H9 (cell line): ENCODE measurements at regions not wholly inside any gene's neighbourhood (a gene's known extent, or its start where the extent isn't known, plus 50 kb on each side); places are given as distances from the start of the nearest gene placed in this dataset.
A peak's percentile ranks its signal among the peaks of the same experiment; 100 is the strongest.
"Not testable (repeated sequence)": the region's sequence is repeated elsewhere in the genome, so short reads cannot be mapped to it uniquely, and the experiment has no call there.

Experiments
- DNase-seq: peaks from one replicate; pipeline ENCODE4 v3.0.0-alpha.2; 2017
- H2AFZ ChIP-seq: one replicate; pipeline ENCODE4 v1.6.1; 2013; ENCODE audit warnings: mild to moderate bottlenecking, low read length, control low read depth, moderate library complexity
- H2AK5ac ChIP-seq: 2 replicates; pipeline ENCODE4 v1.6.1; 2013; ENCODE audit warnings: low read length, control low read depth, mixed read lengths; ENCODE audit not compliant: insufficient read length
- H2BK120ac ChIP-seq: one replicate; pipeline ENCODE4 v1.6.1; 2013; ENCODE audit warnings: low read depth, mild to moderate bottlenecking, low read length, control low read depth, inconsistent platforms; ENCODE audit not compliant: poor library complexity, severe bottlenecking
- H2BK12ac ChIP-seq: 2 replicates; pipeline ENCODE4 v1.6.1; 2013; ENCODE audit warnings: low read length, control low read depth, mixed read lengths, low read depth; ENCODE audit not compliant: insufficient read length
- H2BK15ac ChIP-seq: 2 replicates; pipeline ENCODE4 v1.6.1; 2013; ENCODE audit warnings: low read depth, low read length, control low read depth
- H2BK20ac ChIP-seq: one replicate; pipeline ENCODE4 v1.6.1; 2013; ENCODE audit warnings: low read depth, mild to moderate bottlenecking, low read length, control low read depth, inconsistent platforms; ENCODE audit not compliant: poor library complexity, severe bottlenecking
- H2BK5ac ChIP-seq: 2 replicates; pipeline ENCODE4 v1.6.1; 2013; ENCODE audit warnings: low read length, control low read depth, mixed read lengths; ENCODE audit not compliant: insufficient read length
- H3K14ac ChIP-seq: 2 replicates; pipeline ENCODE4 v1.6.1; 2013; ENCODE audit warnings: low read length, control low read depth; ENCODE audit not compliant: insufficient read depth
- H3K18ac ChIP-seq: 2 replicates; pipeline ENCODE4 v1.6.1; 2013; ENCODE audit warnings: low read depth, mild to moderate bottlenecking, mixed read lengths, low read length, control low read depth; ENCODE audit not compliant: insufficient read length
- H3K23ac ChIP-seq: 2 replicates; pipeline ENCODE4 v1.6.1; 2013; ENCODE audit warnings: low read length, control low read depth, mixed read lengths, low read depth; ENCODE audit not compliant: insufficient read length
- H3K23me2 ChIP-seq: 2 replicates; pipeline ENCODE4 v1.6.1; 2013; ENCODE audit warnings: low read depth, mild to moderate bottlenecking, mixed read lengths, low read length, control low read depth; ENCODE audit not compliant: insufficient read length, poor library complexity, severe bottlenecking
- H3K27ac ChIP-seq: 2 replicates; pipeline ENCODE4 v1.5.1; 2013; ENCODE audit warnings: low read length, control low read depth, mixed read lengths, low read depth; ENCODE audit not compliant: insufficient read length
- H3K27me3 ChIP-seq: 2 replicates; pipeline ENCODE4 v1.6.1; 2013; ENCODE audit warnings: low read length, control low read depth, inconsistent platforms; ENCODE audit not compliant: insufficient read depth
- H3K4ac ChIP-seq: 2 replicates; pipeline ENCODE4 v1.6.1; 2013; ENCODE audit warnings: low read depth, mild to moderate bottlenecking, control low read depth, inconsistent platforms, low read length, moderate library complexity
- H3K4me1 ChIP-seq: 2 replicates; pipeline ENCODE4 v1.6.1; 2013; ENCODE audit warnings: low read length, control low read depth, inconsistent platforms; ENCODE audit not compliant: insufficient read depth
- H3K4me2 ChIP-seq: 2 replicates; pipeline ENCODE4 v1.6.1; 2013; ENCODE audit warnings: low read length, control low read depth, mixed read lengths; ENCODE audit not compliant: insufficient read length, insufficient read depth
- H3K56ac ChIP-seq: 2 replicates; pipeline ENCODE4 v1.6.1; 2013; ENCODE audit warnings: low read depth, mild to moderate bottlenecking, mixed read lengths, low read length, control low read depth; ENCODE audit not compliant: insufficient read length
- H3K79me1 ChIP-seq: 2 replicates; pipeline ENCODE4 v1.6.1; 2013; ENCODE audit warnings: low read depth, mild to moderate bottlenecking, moderate library complexity, low read length, control low read depth, inconsistent platforms; ENCODE audit not compliant: insufficient read depth, poor library complexity, severe bottlenecking
- H3K79me2 ChIP-seq: 2 replicates; pipeline ENCODE4 v1.6.1; 2013; ENCODE audit warnings: low read length, control low read depth, inconsistent platforms; ENCODE audit not compliant: insufficient read depth
- H3K9ac ChIP-seq: 2 replicates; pipeline ENCODE4 v1.6.1; 2013; ENCODE audit warnings: low read length, control low read depth, mixed read lengths; ENCODE audit not compliant: insufficient read length; ENCODE audit errors: extremely low read depth
- H3K9me3 ChIP-seq: one replicate; pipeline ENCODE4 v1.6.1; 2013; ENCODE audit warnings: low read depth, low read length, inconsistent platforms; ENCODE audit not compliant: control insufficient read depth
- H3T11ph ChIP-seq: one replicate; pipeline ENCODE4 v1.6.1; 2013; ENCODE audit warnings: mild to moderate bottlenecking, low read length, control low read depth, inconsistent platforms
- H4K20me1 ChIP-seq: one replicate; pipeline ENCODE4 v1.6.1; 2013; ENCODE audit not compliant: control insufficient read depth, insufficient read length, insufficient read depth
- H4K5ac ChIP-seq: 2 replicates; pipeline ENCODE4 v1.6.1; 2013; ENCODE audit warnings: low read depth, mild to moderate bottlenecking, mixed read lengths, low read length, control low read depth; ENCODE audit not compliant: insufficient read length
- H4K8ac ChIP-seq: replicated peaks from 2 replicates; pipeline ENCODE4 v1.6.1; 2013; ENCODE audit warnings: low read length, control low read depth, mixed read lengths, low read depth; ENCODE audit not compliant: insufficient read length
- H4K91ac ChIP-seq: 2 replicates; pipeline ENCODE4 v1.6.1; 2013; ENCODE audit warnings: low read depth, mild to moderate bottlenecking, moderate library complexity, mixed read lengths, low read length, control low read depth; ENCODE audit not compliant: insufficient read length
- H3K27ac Mint-ChIP-seq, 3 experiments: 2 replicates in 2 of 3; 3 replicates in 1 of 3; pipeline ENCODE4 v1.8.0; 2020 to 2021; ENCODE audit warnings: mixed read lengths in 3 of 3, mild to moderate bottlenecking in 1 of 3, moderate library complexity in 1 of 3
- H3K27me3 Mint-ChIP-seq: 2 replicates; pipeline ENCODE4 v1.8.0; 2021; ENCODE audit warnings: low read depth, mild to moderate bottlenecking, moderate library complexity, mixed read lengths
- H3K36me3 Mint-ChIP-seq, 3 experiments: 2 replicates in 2 of 3; 3 replicates in 1 of 3; pipeline ENCODE4 v1.8.0; 2020 to 2021; ENCODE audit warnings: low read depth in 3 of 3, mixed read lengths in 3 of 3; ENCODE audit not compliant: insufficient read depth in 1 of 3
- H3K4me1 Mint-ChIP-seq, 2 experiments: 2 replicates each; pipeline ENCODE4 v1.8.0; 2020; ENCODE audit warnings: mixed read lengths in 2 of 2
- H3K4me3 Mint-ChIP-seq, 2 experiments: 2 replicates in 1 of 2; 3 replicates in 1 of 2; pipeline ENCODE4 v1.8.0; 2020 to 2021; ENCODE audit warnings: mild to moderate bottlenecking in 2 of 2, mixed read lengths in 2 of 2, moderate library complexity in 1 of 2
- H3K9me3 Mint-ChIP-seq, 2 experiments: 2 replicates in 1 of 2; 3 replicates in 1 of 2; pipeline ENCODE4 v1.8.0; 2020; ENCODE audit warnings: mild to moderate bottlenecking in 2 of 2, mixed read lengths in 2 of 2, moderate library complexity in 1 of 2
- WGBS: extraction: QIAGEN DNeasy Blood & Tissue Kit; methylation state at CpG from one replicate; pipeline ENCODE4 v1.1.7; 2013; ENCODE audit warnings: missing lambda C conversion rate, low lambda C conversion rate, mixed read lengths; ENCODE audit not compliant: insufficient read length; ENCODE audit errors: extremely low coverage; 5-methylcytosine and 5-hydroxymethylcytosine counted together

DNA sequence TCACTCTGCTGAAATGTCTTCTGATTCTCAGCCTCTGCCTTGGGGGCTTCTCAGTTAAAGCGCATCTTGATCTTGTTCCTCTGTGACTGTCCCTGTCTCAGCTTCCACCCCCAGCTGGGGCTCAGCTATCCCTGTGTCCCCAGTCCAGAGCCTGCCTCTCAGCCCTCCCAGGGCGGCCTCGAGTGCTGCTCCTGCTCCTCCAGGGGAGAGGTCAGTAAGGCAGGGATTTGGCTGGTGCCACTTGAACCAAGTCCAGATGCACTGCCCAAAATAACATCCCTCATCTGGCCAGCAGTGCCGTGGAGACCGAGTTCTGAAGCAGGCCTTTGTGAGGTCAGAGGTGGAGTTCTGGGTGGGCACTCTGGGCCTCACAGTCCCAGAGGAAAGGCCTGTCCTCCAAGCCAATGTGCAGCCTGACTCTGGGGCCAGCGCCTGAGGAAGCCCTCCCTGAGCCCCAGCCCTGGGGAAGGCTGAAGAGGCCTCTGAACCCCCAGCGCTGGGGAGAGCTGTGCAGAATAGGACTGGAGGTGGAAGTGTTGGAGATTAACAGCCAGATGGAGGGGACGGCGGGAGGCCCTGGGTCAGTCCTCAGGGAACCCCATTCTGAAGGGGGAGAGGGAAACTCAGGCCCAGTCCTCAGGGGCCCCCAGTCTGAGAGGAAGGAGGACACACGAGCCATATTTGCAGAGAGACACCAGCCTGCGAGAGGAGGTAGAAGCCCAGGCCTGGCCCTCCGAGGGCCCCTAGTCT lies 943.7 kb downstream of the SPATA31A6 start:
- not testable (repeated sequence) for H3K9ac ChIP-seq, H3K4me1 Mint-ChIP-seq, H4K20me1 ChIP-seq, H3K4ac ChIP-seq, H2BK15ac ChIP-seq, H3K56ac ChIP-seq, H2AK5ac ChIP-seq, H2BK20ac ChIP-seq, H3K27ac Mint-ChIP-seq, H3K9me3 ChIP-seq, H2AFZ ChIP-seq, DNase-seq, H3K18ac ChIP-seq, H2BK12ac ChIP-seq, H3K36me3 Mint-ChIP-seq, H3K27ac ChIP-seq, H2BK120ac ChIP-seq, H3K23me2 ChIP-seq, H3K4me1 ChIP-seq, H3K27me3 ChIP-seq, H3T11ph ChIP-seq, H3K14ac ChIP-seq, H3K4me2 ChIP-seq, H4K8ac ChIP-seq, H4K91ac ChIP-seq, H3K79me2 ChIP-seq, H3K79me1 ChIP-seq, H2BK5ac ChIP-seq, H3K23ac ChIP-seq, H4K5ac ChIP-seq
- WGBS = no CpG with 5 or more reads among the region's 12 CpGs
- Mint-ChIP-seq H3K9me3 (peaks cover 12 to 26% of the 10 kb centered on the region in 2 experiments), H3K4me3 (0 out of 5 replicates have a peak overlapping the region, but pooled peaks of 1 of the 2 experiments have one; percentile 32), H3K27me3 (peaks cover 52% of the 10 kb centered on the region)
